Sigmoid colon (tissue), 6 donors: ENCODE measurements at regions not wholly inside any gene's neighbourhood (a gene's known extent, or its start where the extent isn't known, plus 50 kb on each side); places are given as distances from the start of the nearest gene placed in this dataset.

Experiments
- DNase-seq: peaks from one replicate; pipeline ENCODE4 v3.0.0-alpha.2; 2019
- H3K27ac ChIP-seq, 4 donors: fragments of 200-600 bp; sonication (generic); one replicate each; pipeline ENCODE4 v1.5.1; 2016 to 2019; ENCODE audit warnings: mild to moderate bottlenecking in 1 of 4
- H3K27me3 ChIP-seq, 3 donors: fragments of 200-600 bp; sonication (generic); one replicate each; pipeline ENCODE4 v1.5.1; 2019; ENCODE audit warnings: mild to moderate bottlenecking in 1 of 3
- H3K36me3 ChIP-seq, 4 donors: fragments of 200-600 bp; sonication (generic); one replicate each; pipeline ENCODE4 v1.5.1; 2016 to 2019
- H3K4me1 ChIP-seq, 4 donors: fragments of 200-600 bp; sonication (generic); one replicate each; pipeline ENCODE4 v1.5.1; 2017 to 2019
- H3K4me3 ChIP-seq, 4 donors: fragments of 200-600 bp; sonication (generic); one replicate each; pipeline ENCODE4 v1.5.1; 2017 to 2019; ENCODE audit warnings: mild to moderate bottlenecking in 2 of 4, moderate library complexity in 1 of 4
- H3K9me3 ChIP-seq, 4 donors: fragments of 200-600 bp in 3 of 4; sonication (generic) in 3 of 4; one replicate each; pipeline versions ENCODE4 v1.5.1 to v1.6.1; 2013 to 2019
- EP300 ChIP-seq, 4 donors: sonication (generic); formaldehyde crosslinking; IDR thresholded peaks; one replicate each; pipeline ENCODE4 v1.6.1; 2017; ENCODE audit warnings: antibody characterized with exemption in 4 of 4
- POLR2A ChIP-seq, 2 donors: fragments of 450-650 bp; IDR thresholded peaks; one replicate each; pipeline ENCODE4 v1.6.1; 2016; ENCODE audit warnings: antibody characterized with exemption in 2 of 2, mild to moderate bottlenecking in 2 of 2, moderate library complexity in 2 of 2
- POLR2AphosphoS5 ChIP-seq, 4 donors: sonication (generic); formaldehyde crosslinking; IDR thresholded peaks; one replicate each; pipeline ENCODE4 v1.6.1; 2017; ENCODE audit warnings: antibody characterized with exemption in 4 of 4
- WGBS, 2 donors: extraction: QIAGEN DNeasy Blood & Tissue Kit; methylation state at CpG; one replicate each; pipeline ENCODE4 v1.1.7; 2013; 5-methylcytosine and 5-hydroxymethylcytosine counted together
- intact Hi-C: fragments of 100-400 bp; cut with DNase I; formaldehyde crosslinking; loops from one replicate; pipeline ENCODE4 v1.15.1; 2023
- TF ChIP-seq, protein P1 (sequence below), 4 experiments: fragments of 450-650 bp in 3 of 4; fragments of 200-600 bp in 1 of 4; IDR thresholded peaks; one replicate each; pipeline ENCODE4 v1.5.1; 2016 to 2019; ENCODE audit warnings: antibody characterized with exemption in 4 of 4, mild to moderate bottlenecking in 3 of 4, moderate library complexity in 2 of 4
- donor health status: healthy with polysubstance abuse.
- donor health status: healthy.

DNA sequence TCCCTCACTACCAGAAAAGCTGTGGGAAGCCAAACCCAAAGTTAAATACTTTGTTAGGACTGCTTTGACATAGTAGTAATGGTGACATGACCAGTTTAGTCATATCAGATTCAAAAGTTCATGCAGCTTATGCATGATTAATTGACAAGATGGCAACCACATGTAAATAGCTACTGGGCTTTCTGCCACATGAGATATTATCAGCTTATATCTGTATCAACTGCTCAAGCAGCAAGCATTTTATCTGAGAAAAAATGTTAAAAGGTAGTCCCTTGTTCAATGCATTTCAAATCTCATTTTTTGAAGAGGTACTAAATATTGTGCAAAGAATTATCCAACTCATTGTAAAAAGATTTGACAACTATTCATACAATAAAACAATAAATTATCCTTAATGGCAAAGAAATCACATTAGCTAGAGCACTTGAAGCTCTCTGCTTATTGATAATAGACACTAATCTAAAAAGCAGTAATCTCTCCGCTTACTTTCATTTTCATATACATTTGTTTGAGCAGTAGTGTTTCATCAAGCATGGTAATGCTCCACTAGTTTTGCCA lies 993.6 kb upstream of the NXPH2 start:
- H3K9me3 ChIP-seq: no peaks in the 10 kb centered on the region
- DNase-seq: no peak
- H3K27ac ChIP-seq: no peak overlapping the region
- H3K36me3 ChIP-seq: no peaks in the 10 kb centered on the region
- H3K4me3 ChIP-seq: no peak overlapping the region
- 86 to 89% methylated on average over 1 of the region's 1 CpG for WGBS, 2 donors
- H3K4me1 ChIP-seq: no peaks in the 10 kb centered on the region
- TF ChIP-seq EP300 (IDR thresholded peaks at IDR 0.05) (no peak), POLR2A (IDR thresholded peaks at IDR 0.05) (no peak), POLR2AphosphoS5 (IDR thresholded peaks at IDR 0.05) (no peak)
- TF ChIP-seq, protein P1, sequence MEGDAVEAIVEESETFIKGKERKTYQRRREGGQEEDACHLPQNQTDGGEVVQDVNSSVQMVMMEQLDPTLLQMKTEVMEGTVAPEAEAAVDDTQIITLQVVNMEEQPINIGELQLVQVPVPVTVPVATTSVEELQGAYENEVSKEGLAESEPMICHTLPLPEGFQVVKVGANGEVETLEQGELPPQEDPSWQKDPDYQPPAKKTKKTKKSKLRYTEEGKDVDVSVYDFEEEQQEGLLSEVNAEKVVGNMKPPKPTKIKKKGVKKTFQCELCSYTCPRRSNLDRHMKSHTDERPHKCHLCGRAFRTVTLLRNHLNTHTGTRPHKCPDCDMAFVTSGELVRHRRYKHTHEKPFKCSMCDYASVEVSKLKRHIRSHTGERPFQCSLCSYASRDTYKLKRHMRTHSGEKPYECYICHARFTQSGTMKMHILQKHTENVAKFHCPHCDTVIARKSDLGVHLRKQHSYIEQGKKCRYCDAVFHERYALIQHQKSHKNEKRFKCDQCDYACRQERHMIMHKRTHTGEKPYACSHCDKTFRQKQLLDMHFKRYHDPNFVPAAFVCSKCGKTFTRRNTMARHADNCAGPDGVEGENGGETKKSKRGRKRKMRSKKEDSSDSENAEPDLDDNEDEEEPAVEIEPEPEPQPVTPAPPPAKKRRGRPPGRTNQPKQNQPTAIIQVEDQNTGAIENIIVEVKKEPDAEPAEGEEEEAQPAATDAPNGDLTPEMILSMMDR (IDR thresholded peaks at IDR 0.05): no peak
- no peaks in the 10 kb centered on the region for H3K27me3 ChIP-seq
- intact Hi-C loops: no loop called here

DNA sequence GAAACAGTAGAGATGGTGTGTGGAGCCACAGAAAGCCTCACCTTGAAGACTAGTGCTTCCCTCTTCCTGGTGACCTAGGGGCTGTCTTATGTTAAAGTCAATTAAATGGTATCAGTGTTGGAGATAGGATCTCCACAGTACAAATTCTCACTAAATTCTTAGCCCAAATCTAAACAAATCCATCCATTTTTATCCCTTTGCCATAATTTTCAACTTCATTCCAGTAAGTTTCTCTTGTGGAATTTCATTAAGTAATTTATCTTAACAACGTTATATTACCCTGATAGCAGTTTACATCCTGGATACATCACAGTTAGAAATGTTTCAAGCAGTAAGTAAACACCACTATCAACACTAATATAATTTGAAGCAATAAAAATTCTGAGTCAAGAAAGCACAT lies 989.4 kb upstream of the NXPH2 start:
- Histone ChIP-seq H3K4me1 (no peaks in the 10 kb centered on the region), H3K4me3 (no peak overlapping the region), H3K27me3 (no peaks in the 10 kb centered on the region), H3K9me3 (no peaks in the 10 kb centered on the region), H3K27ac (no peak overlapping the region), H3K36me3 (no peaks in the 10 kb centered on the region)
- TF ChIP-seq POLR2A (IDR thresholded peaks at IDR 0.05): no peak
- TF ChIP-seq EP300 (IDR thresholded peaks at IDR 0.05): no peak
- TF ChIP-seq, protein P1 (IDR thresholded peaks at IDR 0.05): no peak
- TF ChIP-seq POLR2AphosphoS5 (IDR thresholded peaks at IDR 0.05): no peak
- 17 to 48% methylated on average over 1 of the region's 1 CpG for WGBS, 2 donors
- DNase-seq: no peak
- intact Hi-C loops: no loop called here

DNA sequence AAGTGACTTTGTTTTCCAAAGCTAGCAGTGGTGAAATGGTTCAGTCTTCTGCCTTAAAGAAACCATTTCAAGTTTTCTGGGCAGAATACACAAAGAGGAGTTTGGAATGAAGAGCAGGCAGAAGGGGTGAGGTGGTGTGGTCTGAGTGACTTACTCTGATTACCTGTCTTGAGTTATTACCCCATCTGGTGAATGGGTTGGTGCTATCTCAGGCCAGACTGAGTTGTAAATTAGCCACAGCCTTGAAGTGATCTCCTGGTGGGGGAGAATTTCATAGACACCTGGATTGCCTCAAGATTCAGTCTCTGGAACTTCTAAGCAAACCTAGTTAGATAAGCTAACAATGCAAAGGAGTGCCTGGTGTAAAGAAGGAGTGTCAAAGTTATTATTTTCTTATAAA lies 983.5 kb upstream of the NXPH2 start:
- no peak overlapping the region for H3K4me3 ChIP-seq
- H3K9me3 ChIP-seq: no peaks in the 10 kb centered on the region
- TF ChIP-seq EP300 (IDR thresholded peaks at IDR 0.05): no peak
- no peak for TF ChIP-seq POLR2AphosphoS5 (IDR thresholded peaks at IDR 0.05)
- no peak for TF ChIP-seq POLR2A (IDR thresholded peaks at IDR 0.05)
- TF ChIP-seq, protein P1 (IDR thresholded peaks at IDR 0.05): no peak
- no peak overlapping the region for H3K27ac ChIP-seq
- H3K27me3 ChIP-seq: no peaks in the 10 kb centered on the region
- no peak for DNase-seq
- no peaks in the 10 kb centered on the region for H3K36me3 ChIP-seq
- intact Hi-C loops: no loop called here
- H3K4me1 ChIP-seq: no peaks in the 10 kb centered on the region

DNA sequence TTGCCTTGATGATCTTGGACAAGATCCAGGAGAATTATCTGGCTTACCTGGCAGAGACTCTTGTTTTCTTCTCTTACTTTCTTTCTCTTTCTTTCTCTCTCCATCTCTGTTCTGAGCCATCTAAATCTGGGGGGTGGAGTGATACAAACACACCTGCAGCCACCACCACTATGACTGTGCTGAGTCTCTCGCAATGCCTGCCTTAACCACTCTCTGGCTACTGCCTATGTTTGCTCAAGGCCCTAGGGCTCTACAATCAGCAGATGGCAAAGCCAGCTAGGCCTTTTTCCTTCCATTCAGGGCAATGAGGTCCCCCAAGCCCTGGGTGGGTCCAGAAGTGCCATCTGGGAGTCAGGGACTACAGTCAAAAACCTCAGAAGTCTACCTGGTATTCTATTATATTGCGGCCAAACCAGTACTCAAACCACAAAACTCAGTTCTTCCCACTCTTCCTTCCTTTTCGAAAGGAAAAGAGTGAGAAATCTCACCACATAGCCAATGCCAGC lies 978.9 kb upstream of the NXPH2 start:
- Histone ChIP-seq H3K36me3 (no peaks in the 10 kb centered on the region), H3K4me3 (no peak overlapping the region), H3K4me1 (no peaks in the 10 kb centered on the region), H3K27ac (no peak overlapping the region), H3K9me3 (peaks cover 0 to 5% (median under 1%) of the 10 kb centered on the region in 4 donors), H3K27me3 (no peaks in the 10 kb centered on the region)
- intact Hi-C loops: no loop called here
- TF ChIP-seq POLR2AphosphoS5 (IDR thresholded peaks at IDR 0.05): no peak
- no peak for TF ChIP-seq POLR2A (IDR thresholded peaks at IDR 0.05)
- no peak for TF ChIP-seq EP300 (IDR thresholded peaks at IDR 0.05)
- TF ChIP-seq, protein P1 (IDR thresholded peaks at IDR 0.05): no peak
- DNase-seq: no peak
- 88 to 90% methylated on average over 3 of the region's 3 CpGs for WGBS, 2 donors

DNA sequence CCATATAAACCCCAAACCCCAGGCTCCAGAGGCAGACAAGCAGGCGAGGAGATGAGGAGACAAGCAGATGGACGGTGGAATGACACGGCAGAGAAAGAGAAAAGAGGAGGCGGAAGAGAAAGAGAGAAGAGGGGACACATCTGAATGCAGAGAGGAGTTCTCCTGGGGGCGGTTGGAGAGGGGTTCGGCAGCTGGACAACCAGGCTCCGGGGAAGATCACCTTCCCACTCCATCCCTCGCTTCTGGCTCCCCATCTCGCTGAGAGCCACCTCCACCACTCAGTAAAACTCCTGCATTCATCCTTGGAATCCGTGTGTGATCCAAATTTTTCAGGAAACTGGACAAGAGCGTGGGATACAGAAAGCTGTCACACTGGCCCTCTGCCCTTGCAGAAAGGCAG lies 966.7 kb upstream of the NXPH2 start:
- Histone ChIP-seq H3K27ac (no peak overlapping the region), H3K4me1 (no peaks in the 10 kb centered on the region), H3K36me3 (no peaks in the 10 kb centered on the region), H3K4me3 (no peak overlapping the region), H3K27me3 (no peaks in the 10 kb centered on the region), H3K9me3 (no peaks in the 10 kb centered on the region)
- intact Hi-C loops: no loop called here
- no peak for DNase-seq
- TF ChIP-seq POLR2AphosphoS5 (IDR thresholded peaks at IDR 0.05) (no peak), POLR2A (IDR thresholded peaks at IDR 0.05) (no peak), EP300 (IDR thresholded peaks at IDR 0.05) (no peak)
- TF ChIP-seq, protein P1 (IDR thresholded peaks at IDR 0.05): no peak
- 88 to 90% methylated on average over 11 of the region's 11 CpGs for WGBS, 2 donors
